COLO668 (cell line): ENCODE measurements at regions not wholly inside any gene's neighbourhood (a gene's known extent, or its start where the extent isn't known, plus 50 kb on each side); places are given as distances from the start of the nearest gene placed in this dataset.

Source experiments
- DNase-seq: peaks from one replicate; lab custom pipeline; 2025; ENCODE audit not compliant: unreplicated experiment; lab: John Stamatoyannopoulos, UW

DNA sequence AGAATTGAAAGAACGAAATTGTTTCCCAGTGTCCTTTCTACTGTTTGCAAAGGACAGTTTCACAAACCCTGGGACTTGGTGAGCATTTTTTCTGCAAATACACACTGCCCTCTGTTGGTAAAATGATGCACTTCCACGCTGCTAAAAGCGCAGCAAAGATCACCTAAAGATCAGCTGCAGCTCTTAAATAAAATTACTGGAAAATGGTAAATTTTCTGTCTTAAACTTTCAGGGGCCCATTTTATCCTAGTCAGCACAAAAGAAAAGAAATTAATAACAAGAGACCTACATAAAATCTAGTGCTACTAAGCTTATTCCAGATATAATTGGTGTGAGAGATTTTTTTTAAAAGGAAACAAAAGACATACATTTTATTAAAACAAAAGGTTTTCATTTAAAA is 566.0 kb downstream of the CAAP1 start:
- DNase-seq, result peak; percentile 33

DNA sequence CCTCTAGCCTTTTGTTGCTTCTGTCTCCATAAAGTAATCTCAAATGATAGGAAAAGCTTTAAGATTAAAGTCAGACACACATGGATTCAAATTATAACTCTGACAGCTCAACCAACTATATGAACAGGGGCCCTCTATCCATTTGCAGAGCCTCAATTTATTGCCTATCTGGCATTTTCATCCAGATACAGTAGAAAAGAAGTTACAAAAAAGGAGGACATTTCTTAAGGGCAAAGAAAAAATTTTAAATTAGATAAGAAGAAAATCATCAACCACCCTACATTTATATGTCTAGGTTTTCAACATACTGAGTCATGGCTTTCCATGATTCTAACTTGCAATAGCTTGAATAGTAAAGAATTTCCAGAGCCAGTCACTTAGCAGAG is 567.2 kb downstream of the CAAP1 start:
- DNase-seq, result no peak

DNA sequence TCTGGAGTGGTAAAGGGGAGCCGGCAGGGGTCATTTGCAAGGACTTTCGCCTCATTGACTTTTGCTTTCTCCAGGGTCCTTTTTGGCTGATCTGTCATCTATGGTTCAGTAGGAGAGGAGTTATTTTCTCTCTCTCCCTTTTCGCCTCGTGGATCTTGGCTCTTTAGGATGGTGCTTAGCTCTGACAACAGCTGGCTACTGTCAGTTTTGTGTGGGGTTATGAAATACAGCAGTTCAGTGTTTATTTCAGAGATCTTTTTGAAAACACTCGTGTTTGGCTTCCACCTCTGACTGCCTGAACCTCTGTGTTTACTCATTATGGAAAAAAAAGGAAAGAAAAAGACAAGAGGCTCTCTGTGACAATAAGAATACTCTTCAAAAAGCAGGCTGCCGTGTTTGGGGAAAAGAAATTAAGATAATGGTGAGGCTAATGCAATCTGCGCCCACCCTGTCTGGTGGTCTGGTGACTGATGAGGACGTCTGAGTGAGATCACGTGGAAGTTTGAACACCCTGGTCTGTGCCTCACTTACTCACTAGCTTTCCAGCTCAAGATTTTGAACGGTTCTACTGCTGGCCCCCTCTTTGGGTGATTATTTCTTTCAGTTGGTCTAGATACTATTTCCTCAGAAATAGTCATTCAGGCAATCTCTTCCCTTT is 567.7 kb downstream of the CAAP1 start:
- DNase-seq, result no peak

DNA sequence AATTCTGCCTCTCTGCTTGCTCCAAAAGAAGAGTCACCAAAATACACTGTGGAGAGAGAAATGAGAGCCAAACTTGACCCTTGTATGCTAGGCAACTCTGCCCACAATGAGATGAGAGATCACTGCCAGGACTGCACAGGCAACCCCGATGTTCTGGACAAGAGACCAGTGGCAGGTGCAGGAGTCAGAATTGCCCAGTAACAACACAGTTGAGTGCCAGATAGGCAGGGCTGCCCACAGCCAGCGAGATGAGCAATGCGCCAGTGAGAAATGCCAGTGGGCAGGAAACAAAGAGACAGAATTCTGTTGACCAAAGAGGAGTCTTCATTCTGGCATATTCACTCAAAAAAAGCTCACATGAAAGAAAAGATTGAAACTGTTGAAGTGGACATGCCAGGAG is 570.7 kb downstream of the CAAP1 start:
- DNase-seq, result no peak

DNA sequence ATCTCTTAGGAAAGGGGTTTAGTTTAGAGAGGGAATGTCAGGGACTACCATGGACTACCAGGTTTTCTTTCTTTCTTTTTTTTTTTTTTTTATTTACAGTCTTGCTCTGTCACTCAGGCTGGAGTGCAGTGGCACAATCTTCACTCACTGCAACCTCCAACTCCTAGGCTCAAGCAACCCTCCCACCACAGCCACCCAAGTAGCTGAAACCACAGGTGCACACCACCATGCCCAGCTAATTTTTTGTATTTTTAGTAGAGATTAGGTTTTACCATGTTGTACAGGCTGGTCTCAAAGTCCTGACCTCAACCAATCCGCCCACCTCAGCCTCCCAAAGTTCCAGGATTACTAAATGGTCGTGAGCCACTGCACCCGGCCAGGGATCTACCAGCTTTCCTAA is 572.7 kb downstream of the CAAP1 start:
- no peak for DNase-seq

DNA sequence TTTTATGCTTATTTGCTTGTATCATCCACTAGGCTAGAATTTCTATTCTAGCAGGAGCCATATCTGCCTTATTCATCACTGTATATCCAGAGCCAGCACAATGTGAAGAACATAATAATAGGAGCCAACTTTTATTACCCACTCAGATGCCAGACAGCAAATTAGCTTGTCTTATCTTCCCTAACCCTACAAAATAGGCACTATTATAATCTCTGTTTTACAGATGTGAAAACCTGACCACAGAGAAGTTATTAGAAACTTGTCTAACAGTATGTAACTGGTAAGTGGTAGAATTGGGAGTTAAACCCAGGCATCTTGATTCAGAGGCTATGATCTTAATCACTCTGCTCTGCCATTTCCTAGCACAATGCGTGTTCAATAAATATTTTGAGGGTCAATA is 579.5 kb downstream of the CAAP1 start:
- DNase-seq, result no peak

DNA sequence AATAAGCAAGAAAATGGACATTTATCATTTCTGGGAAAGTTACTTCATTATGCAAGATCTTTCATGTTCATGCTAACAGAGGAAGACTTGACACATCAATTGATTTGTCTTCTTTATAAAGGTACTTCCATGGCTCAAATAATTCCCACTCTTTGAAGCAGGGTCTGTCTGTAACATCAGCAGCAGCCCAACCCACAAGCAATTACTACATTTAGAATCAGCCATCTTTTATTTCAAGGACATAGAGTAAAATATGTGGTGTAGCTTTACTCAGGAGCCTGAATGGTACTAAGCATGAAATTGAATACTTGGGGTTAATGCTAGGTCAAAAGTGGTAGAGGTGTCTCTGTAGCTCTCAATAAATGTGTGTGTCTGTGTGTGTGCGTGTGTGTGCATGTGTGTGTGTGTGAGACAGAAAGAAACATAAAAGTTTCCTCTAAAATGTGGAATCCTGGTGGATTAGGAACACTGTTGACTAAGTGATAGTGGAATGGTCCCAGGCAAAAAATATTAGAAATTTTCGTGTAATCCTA is 581.1 kb downstream of the CAAP1 start:
- no peak for DNase-seq

DNA sequence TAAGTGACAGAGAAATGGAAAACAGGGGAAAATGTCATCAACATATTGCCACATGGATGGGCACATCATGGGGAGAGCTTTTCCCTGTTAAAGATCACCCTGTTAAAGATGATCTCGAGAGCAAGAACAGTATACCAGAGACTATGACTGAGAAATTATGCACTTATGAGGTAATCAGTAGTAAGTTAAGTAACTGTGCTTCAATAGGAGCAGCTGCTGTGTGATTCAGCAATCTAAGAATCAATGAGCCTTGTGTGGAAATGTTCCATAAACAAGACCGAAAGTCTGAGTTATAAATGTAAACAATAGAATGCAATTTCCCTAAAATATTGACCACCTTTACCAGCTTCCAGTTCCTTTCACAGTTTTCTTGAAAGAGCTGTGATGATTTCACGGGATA is 582.3 kb downstream of the CAAP1 start:
- no peak for DNase-seq

DNA sequence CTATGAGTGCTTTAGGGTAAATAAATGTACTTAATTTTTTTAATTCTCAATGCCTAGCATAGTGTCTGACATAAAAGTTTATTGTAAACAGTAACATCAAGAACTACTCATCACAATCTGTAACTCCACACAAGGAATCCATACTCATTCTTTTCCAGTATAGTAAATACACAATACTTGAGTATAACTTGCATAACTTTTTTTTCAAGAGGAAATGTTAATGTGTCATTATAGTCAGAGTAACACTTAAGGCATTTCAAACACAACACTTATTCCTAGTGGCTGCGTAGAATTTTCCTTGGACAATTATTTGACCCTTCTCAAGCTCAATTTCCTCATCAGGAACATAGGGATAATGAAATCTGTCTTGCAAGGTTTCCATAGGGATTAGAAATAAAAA is 584.3 kb downstream of the CAAP1 start:
- no peak for DNase-seq

DNA sequence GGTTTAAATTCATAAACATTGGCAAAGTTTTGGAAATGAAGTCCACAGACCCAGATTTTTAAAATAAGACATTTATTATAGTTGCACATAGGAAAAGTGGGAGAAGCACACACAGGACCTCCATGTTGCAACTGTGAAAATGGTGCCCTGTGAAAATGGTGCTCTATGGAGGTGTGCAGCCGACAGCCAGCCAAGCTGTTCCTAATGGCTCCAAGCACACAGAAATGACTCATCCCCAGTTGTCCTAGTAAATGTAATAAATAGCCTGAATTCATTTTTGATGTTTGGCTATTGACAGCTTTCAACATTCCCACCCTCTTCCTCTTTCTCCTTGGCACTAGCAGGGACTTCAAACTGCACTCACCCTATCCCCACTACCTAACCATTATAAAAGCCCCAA is 590.9 kb downstream of the CAAP1 start:
- DNase-seq, result no peak

DNA sequence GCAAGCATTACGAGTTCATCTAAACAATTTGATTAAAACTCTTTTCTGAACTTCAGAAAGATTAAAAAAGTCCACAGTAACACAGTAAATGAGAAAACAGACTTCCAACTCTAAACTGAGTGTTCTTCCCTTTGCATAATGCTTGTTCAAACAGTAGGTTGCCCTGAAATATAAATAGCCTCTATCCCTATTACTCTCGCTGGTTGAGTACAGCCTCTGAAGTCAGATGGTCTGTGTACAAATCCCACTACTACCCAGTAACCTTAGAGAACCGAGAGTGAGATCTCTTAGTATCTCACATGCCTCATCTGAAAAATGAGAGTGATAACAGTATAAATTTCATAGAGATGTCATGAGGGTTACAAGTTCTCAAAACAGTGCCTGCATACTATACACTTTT is 591.6 kb downstream of the CAAP1 start:
- DNase-seq, result no peak

DNA sequence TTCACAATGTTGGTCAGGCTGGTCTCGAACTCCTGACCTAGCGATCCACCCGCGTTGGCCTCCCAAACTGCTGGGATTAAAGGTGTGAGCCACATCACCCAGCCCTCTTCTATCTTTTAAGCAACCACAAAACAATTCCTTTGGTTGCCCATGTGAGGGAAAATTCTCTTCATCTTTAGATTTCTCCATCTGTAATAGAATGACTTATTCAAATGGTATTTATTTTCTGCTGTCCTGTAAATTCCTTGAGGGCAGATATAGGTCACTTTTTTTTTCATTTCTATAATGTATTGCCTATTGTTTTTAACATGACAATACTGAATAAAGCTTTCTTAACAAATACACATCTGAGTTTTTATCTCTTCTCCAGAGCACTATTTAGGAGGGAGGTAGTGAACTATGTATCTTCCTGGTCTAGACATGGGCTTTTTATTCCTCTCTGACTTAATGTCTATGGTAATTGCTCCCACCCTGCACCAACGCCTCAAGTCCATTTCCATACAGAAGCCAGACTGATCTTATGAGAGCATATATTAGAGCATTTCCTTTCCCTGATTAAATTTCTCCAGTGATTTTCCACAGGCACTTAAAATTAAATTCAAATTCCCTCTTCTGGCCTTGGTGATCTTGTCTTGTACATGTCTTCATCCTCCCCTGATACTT is 595.6 kb downstream of the CAAP1 start:
- DNase-seq, result no peak

DNA sequence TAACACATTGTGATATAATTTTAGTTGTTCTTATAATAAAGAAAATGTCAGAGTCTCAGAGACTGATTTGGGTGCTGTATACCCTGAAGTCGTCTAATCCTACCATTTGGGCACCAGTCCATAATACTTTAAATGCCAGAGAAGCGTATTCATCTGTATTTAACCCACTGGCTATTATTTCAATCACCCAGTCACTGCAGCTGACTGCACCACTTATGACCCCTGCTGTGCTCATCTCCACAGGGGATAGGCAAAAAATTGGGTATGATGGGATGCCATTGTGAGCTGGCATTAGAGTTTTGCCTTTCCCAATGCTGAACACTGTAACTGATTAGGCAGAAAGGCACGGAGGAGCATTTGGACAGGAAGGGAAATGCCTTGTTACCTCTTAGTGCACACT is 599.7 kb downstream of the CAAP1 start:
- no peak for DNase-seq

DNA sequence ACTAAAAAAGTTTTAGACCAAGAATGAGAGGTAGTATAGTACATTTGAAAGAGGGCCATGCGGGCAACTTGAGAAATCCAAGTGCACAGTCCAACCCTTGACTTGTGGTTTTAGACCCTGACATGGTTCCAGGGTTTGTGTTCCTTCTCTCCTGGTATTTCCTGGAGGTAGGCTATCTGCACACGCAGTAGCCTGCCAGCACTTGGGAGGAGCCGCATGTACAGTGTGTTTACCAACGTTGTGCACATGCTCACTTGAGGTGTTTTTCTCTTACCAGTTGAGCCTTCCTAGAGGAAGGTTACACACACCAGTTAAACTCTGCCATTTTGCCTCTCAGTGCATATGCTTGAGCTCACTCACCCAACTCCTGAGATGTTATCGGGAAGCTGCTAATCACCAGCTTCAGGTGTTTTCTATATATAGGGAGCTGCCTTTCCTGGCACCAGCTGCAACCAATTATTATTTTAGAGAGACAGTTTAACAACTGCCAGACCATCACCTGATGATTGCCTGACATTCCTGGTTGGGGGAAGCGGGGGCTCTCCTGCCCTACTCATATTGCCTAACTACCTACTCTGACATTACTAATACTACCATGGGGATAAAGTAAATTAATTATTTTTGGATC is 593.4 kb upstream of the TUSC1 start:
- DNase-seq, result no peak

DNA sequence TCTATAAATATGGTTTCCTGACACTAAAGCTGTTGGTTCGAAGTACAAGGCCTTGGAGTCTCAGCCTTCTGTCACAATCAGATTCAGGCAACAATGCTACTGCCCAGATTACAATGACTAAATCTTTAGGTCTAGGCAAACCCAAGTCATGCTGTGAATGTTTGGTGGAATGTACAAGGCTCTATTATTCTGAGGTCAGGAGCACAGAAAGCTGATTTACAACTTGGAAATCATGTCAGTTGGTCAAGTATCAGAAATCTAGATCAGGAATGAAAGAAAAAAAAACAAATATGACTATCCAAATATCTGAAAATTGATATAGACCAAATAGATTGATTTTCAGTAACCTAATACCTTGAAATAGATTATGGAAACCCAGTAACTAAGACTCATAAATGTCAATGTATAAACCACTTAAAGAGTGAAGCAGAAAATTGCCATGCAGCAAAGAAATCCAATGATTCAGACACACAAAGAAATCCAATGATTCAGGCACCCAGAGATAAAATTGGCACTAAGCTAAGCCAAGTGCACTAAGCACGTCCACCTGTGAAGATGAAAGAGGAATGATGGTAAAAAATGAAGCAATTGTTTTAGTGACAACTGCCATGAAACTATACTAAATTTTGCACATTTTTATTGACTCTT is 588.0 kb upstream of the TUSC1 start:
- DNase-seq, result no peak

DNA sequence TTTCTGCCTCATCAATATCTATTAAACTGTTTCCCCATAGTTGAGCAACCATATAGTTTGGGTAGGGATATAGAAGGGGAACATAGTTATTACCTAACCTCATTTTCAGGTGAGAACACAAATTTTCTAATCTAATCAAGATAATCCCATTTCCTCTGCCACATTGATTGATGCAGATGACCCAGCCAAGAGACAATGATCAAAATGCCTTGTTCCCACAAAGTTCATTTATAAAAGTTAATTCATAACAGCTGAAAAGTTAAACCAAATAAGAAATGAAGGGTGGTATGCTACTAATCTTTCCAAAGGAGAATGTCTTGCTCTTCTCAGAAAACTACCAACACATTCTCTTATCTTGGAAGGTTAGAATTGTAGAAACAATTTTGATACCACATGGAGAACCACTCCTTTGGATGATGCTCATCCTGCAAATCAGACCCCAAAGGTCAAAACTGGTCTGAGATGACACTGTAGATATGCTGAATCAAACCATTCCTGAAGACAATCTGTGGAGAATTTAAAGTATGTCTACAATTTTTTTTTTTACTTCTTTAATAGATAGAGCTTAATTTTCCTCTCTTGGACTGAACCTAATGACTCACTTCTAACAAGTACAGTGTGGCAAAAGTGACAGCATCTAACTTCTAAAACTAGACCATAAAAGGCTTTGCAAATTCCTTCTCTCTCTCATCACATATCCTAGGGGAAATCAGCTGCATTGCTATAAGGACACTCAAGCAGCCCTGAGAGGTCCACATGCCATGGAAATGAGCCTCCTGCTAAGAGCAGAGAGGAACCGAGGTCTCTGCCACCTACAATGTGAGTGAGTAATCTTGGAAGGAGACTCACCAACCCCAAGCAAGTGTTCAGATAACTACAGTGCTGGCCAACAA is 586.7 kb upstream of the TUSC1 start:
- DNase-seq, result no peak

DNA sequence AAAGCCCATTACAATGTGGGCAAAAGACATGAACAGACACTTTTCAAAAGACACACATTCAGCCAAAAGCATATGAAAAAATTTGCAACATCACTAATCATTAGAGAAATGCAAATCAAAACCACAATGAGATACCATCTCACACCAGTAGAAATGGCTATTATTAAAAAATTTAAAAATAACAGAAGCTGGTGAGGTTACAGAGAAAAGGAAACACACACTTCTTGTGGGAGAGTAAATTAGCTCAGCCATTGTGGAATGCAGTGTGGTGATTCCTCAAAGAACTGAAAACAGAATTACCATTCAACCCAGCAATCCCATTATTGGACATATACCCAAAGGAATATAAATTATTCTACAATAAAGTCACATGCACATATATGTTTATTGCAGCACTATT is 585.2 kb upstream of the TUSC1 start:
- DNase-seq, result no peak

DNA sequence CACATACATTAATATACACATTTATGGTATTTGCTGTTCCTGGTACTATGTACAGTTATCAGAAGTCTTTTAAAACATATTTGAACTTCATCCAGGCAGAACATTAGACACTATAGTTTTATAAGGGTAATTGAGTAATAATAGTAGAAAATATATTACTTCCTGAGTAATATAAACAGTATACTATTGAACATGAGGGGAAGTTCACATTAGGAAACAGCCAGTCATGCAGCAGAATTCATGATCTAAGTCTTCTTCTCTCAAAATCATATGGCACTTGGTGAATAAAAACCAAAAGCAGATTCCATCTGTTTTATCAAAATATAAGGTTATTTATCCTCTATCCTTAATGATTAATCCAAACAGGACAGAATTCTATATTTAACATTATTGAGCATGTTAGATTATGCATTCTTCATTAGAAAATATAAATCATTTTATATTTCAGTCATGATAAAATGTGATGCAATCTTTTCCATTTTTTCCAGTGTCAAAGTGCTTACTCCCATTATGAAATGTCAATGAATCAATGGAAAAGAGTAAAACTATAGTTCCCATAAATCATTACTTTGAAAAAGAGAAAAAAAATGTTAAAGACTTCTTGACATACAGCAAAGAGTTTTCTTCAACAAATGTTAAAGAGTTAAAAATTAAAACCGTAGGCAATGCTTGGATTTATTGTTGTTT is 584.3 kb upstream of the TUSC1 start:
- DNase-seq, result no peak

DNA sequence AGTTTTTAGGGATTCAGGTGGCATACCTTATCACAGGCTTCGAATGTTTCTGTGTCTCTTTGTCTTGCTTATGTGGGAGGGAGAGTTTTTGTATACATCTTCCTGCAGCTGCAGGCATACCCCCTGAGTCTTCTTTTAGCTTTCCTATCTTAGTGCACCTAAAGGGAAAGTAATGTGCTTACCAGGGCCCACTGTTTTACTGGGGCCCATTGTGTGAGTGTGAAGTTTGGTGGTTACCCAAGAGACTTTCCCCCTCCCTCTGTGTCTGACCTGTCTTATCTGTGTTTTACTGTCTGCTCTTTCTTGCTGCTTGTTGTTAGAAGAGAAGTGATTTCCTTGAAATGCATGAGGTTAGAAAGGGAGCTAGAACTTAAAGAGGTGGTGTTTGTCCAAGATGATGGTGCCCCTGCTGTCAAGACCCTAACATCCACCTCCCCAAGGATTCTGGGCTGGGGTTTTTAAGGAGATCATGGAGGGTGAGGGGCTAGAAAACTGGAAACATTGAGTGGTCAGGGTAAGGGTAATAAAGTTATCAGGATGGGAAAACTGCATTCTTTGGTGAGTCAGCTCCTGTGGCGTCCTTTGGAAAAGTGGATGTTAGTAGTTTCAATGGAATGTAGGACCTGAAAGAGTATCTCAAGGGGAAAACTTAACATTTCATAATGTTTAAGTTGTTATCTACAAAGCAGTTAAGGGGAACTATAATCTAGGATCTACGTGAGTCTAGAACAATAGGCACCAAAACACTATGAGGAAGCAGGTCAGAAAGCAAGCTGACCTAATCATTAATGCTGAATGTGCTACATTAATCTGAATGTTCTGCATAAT is 583.5 kb upstream of the TUSC1 start:
- DNase-seq, result no peak

DNA sequence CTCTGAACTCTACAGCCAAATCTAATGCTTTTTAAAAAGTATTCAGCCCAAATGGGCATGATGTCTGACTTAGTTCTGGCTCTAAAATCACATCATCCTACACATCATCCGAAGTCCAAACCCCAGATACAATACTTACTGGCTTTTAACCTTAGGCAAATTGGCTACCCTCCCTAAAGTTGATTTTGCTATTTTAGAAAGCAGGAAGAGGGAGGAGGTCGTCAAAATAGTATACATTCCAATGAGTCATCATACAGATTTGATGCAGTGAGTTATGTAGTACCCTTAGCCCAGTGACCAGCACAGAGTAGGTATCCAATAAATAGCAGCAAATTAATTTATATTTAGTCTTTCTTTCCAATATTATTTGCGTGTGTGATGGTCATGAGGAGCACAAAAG is 582.0 kb upstream of the TUSC1 start:
- DNase-seq, result no peak
